Colonic mucosa (tissue), 4 donors: ENCODE measurements at regions not wholly inside any gene's neighbourhood (a gene's known extent, or its start where the extent isn't known, plus 50 kb on each side); places are given as distances from the start of the nearest gene placed in this dataset.

Experiments used
- DNase-seq: peaks from one replicate; pipeline ENCODE4 v3.0.0-alpha.2; 2020
- H3K27ac ChIP-seq: fragments of 200-600 bp; one replicate; pipeline ENCODE4 v1.8.0; 2021
- H3K27me3 ChIP-seq: fragments of 200-600 bp; one replicate; pipeline ENCODE4 v1.8.0; 2021
- H3K36me3 ChIP-seq: fragments of 200-600 bp; one replicate; pipeline ENCODE4 v1.8.0; 2021
- H3K4me1 ChIP-seq: fragments of 200-600 bp; one replicate; pipeline ENCODE4 v1.8.0; 2021; ENCODE audit warnings: mild to moderate bottlenecking
- H3K4me3 ChIP-seq: fragments of 200-600 bp; one replicate; pipeline ENCODE4 v1.8.0; 2021
- H3K9ac ChIP-seq, 2 donors: one replicate each; pipeline ENCODE4 v1.7.0; 2013; ENCODE audit warnings: control low read depth in 2 of 2, low read depth in 2 of 2, low read length in 2 of 2
- H3K9me3 ChIP-seq: fragments of 200-600 bp; one replicate; pipeline ENCODE4 v1.8.0; 2021
- intact Hi-C: fragments of 100-400 bp; cut with DNase I; formaldehyde crosslinking; loops from one replicate; pipeline ENCODE4 v1.14.1; 2022
- TF ChIP-seq, protein P1 (sequence below): fragments of 200-600 bp; IDR thresholded peaks from one replicate; pipeline ENCODE4 v1.8.0; 2022; ENCODE audit warnings: antibody characterized with exemption, mild to moderate bottlenecking
- donor health status: healthy.
- donor health status: DM: no; HTN: no; CAD: no.
- donor health status: DM: no; HTN: no; CAD: no.

- H3K9ac ChIP-seq: no peak overlapping the region
- DNase-seq: no peak
- H3K27ac ChIP-seq: no peak overlapping the region
- H3K4me1 ChIP-seq: no peaks in the 10 kb centered on the region
- no peaks in the 10 kb centered on the region for H3K27me3 ChIP-seq
- H3K9me3 ChIP-seq: no peaks in the 10 kb centered on the region
- intact Hi-C loops: no loop called here
- H3K4me3 ChIP-seq: no peak overlapping the region
- TF ChIP-seq, protein P1, sequence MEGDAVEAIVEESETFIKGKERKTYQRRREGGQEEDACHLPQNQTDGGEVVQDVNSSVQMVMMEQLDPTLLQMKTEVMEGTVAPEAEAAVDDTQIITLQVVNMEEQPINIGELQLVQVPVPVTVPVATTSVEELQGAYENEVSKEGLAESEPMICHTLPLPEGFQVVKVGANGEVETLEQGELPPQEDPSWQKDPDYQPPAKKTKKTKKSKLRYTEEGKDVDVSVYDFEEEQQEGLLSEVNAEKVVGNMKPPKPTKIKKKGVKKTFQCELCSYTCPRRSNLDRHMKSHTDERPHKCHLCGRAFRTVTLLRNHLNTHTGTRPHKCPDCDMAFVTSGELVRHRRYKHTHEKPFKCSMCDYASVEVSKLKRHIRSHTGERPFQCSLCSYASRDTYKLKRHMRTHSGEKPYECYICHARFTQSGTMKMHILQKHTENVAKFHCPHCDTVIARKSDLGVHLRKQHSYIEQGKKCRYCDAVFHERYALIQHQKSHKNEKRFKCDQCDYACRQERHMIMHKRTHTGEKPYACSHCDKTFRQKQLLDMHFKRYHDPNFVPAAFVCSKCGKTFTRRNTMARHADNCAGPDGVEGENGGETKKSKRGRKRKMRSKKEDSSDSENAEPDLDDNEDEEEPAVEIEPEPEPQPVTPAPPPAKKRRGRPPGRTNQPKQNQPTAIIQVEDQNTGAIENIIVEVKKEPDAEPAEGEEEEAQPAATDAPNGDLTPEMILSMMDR: no peak
- H3K36me3 ChIP-seq: no peaks in the 10 kb centered on the region
Measured at GRCh38 chr11:122313581-122313980, 197.6 kb upstream of the BLID start.

GRCh38 chr11:122311216-122311755, 195.3 kb upstream of the BLID start:
- TF ChIP-seq, protein P1: no peak
- no peak overlapping the region for H3K4me3 ChIP-seq
- H3K9ac ChIP-seq: no peak overlapping the region
- H3K27me3 ChIP-seq: no peaks in the 10 kb centered on the region
- no peak for DNase-seq
- no peaks in the 10 kb centered on the region for H3K4me1 ChIP-seq
- H3K9me3 ChIP-seq: no peaks in the 10 kb centered on the region
- H3K36me3 ChIP-seq: no peaks in the 10 kb centered on the region
- H3K27ac ChIP-seq: no peak overlapping the region
- intact Hi-C loops: no loop called here

DNA sequence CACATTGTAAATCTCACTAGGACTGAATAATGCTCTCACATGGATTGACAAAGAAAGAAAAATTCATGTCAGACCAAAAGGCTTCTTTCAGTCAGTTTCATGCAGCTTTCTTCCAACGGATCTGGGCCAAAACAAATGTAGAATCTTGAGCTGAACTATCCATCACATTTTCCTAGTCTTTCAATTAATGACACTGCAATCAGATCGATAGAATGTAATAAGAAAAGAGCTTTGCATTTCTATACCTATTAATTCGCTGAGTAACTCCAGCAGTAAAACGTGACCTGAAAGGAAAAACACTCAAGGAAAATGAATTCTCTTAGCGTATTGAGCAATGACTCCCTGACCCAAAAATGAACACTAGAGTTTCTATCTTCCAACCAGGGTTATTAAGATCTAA, 194.8 kb upstream of the BLID start:
- Histone ChIP-seq H3K27ac (no peak overlapping the region), H3K9me3 (no peaks in the 10 kb centered on the region), H3K4me3 (no peak overlapping the region), H3K9ac (no peak overlapping the region), H3K36me3 (no peaks in the 10 kb centered on the region), H3K4me1 (no peaks in the 10 kb centered on the region), H3K27me3 (no peaks in the 10 kb centered on the region)
- TF ChIP-seq, protein P1: no peak
- intact Hi-C loops: no loop called here
- no peak for DNase-seq

- TF ChIP-seq, protein P1: no peak
- no peaks in the 10 kb centered on the region for H3K9me3 ChIP-seq
- no peaks in the 10 kb centered on the region for H3K27me3 ChIP-seq
- no peak overlapping the region for H3K4me3 ChIP-seq
- no peaks in the 10 kb centered on the region for H3K4me1 ChIP-seq
- no peak overlapping the region for H3K27ac ChIP-seq
- intact Hi-C loops: no loop called here
- H3K9ac ChIP-seq: no peak overlapping the region
- DNase-seq: no peak
- H3K36me3 ChIP-seq: no peaks in the 10 kb centered on the region
Measured at GRCh38 chr11:122309262-122309925, 193.4 kb upstream of the BLID start.

DNA sequence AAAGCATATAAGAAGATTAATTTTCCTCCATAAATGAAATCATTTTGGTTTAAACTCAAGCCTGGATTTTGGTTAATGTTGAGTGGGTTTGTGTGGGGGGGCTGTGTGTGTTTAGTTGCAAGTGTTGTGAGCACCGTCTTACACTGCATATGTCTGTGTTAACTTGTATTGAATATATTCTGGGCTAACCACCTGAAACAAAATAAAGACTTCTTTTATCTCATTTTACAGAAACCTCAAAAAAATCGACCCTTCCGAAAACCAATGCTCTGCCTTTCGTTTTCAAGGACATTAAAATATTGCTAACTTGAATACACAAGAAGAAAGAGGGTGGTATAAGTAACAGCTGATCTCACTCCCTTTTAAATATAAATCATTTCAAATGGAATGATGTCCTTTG, 192.2 kb upstream of the BLID start:
- Histone ChIP-seq H3K27ac (no peak overlapping the region), H3K4me3 (no peak overlapping the region), H3K9me3 (no peaks in the 10 kb centered on the region), H3K36me3 (no peaks in the 10 kb centered on the region), H3K9ac (no peak overlapping the region), H3K4me1 (no peaks in the 10 kb centered on the region), H3K27me3 (no peaks in the 10 kb centered on the region)
- DNase-seq: no peak
- intact Hi-C loops: no loop called here
- TF ChIP-seq, protein P1: no peak
